Upper lobe of left lung (tissue), 6 donors: ENCODE measurements at regions not wholly inside any gene's neighbourhood (a gene's known extent, or its start where the extent isn't known, plus 50 kb on each side); places are given as distances from the start of the nearest gene placed in this dataset.

Source experiments
- ATAC-seq, 2 donors: fragments of 200-7000 bp; cut with Tn5 transposase; one replicate each; pipeline ENCODE4 v1.9.1; 2022; ENCODE audit warnings: mild to moderate bottlenecking in 2 of 2, moderate library complexity in 2 of 2; ENCODE audit not compliant: low FRiP score in 2 of 2
- DNase-seq, 2 donors: peaks; one replicate each; pipeline ENCODE4 v3.0.0-alpha.2; 2019 to 2020
- H3K27ac ChIP-seq, 4 donors: fragments of 200-600 bp; sonication (generic); one replicate each; pipeline ENCODE4 v1.5.1; 2016 to 2019
- H3K27me3 ChIP-seq, 4 donors: fragments of 200-600 bp; sonication (generic); one replicate each; pipeline ENCODE4 v1.5.1; 2017 to 2019
- H3K36me3 ChIP-seq, 4 donors: fragments of 200-600 bp; sonication (generic); one replicate each; pipeline ENCODE4 v1.5.1; 2016 to 2019
- H3K4me1 ChIP-seq, 4 donors: fragments of 200-600 bp; sonication (generic); one replicate each; pipeline ENCODE4 v1.5.1; 2018 to 2019
- H3K4me3 ChIP-seq, 4 donors: fragments of 200-600 bp; sonication (generic); one replicate each; pipeline ENCODE4 v1.5.1; 2017 to 2019; ENCODE audit warnings: mild to moderate bottlenecking in 2 of 4, moderate library complexity in 1 of 4
- H3K9me3 ChIP-seq, 4 donors: fragments of 200-600 bp; sonication (generic); one replicate each; pipeline ENCODE4 v1.5.1; 2018 to 2019
- EP300 ChIP-seq, 4 donors: sonication (generic); formaldehyde crosslinking; IDR thresholded peaks; one replicate each; pipeline ENCODE4 v1.5.1; 2017; ENCODE audit warnings: antibody characterized with exemption in 4 of 4, control low read depth in 2 of 4
- POLR2A ChIP-seq, 4 donors: fragments of 450-650 bp; IDR thresholded peaks; one replicate each; pipeline ENCODE4 v1.5.1; 2016 to 2017; ENCODE audit warnings: antibody characterized with exemption in 4 of 4, mild to moderate bottlenecking in 2 of 4
- POLR2AphosphoS5 ChIP-seq, 2 donors: sonication (generic); formaldehyde crosslinking; IDR thresholded peaks; one replicate each; pipeline ENCODE4 v1.5.1; 2017; ENCODE audit warnings: antibody characterized with exemption in 2 of 2
- WGBS, 2 donors: methylation state at CpG; one replicate each; pipeline ENCODE4 v1.1.5; 2017 to 2018; 5-methylcytosine and 5-hydroxymethylcytosine counted together
- TF ChIP-seq, protein P1 (sequence below), 6 experiments: fragments of 450-650 bp in 4 of 6; fragments of 200-600 bp in 2 of 6; sonication (generic) in 2 of 6; IDR thresholded peaks; one replicate each; pipeline ENCODE4 v1.5.1; 2016 to 2019; ENCODE audit warnings: antibody characterized with exemption in 6 of 6
- donor health status: DM: no; HTN: no; CAD: no; lungs with moderate emphysema.
- donor health status: DM: no; HTN: yes; CAD: no; lungs with severe emphysema.

DNA sequence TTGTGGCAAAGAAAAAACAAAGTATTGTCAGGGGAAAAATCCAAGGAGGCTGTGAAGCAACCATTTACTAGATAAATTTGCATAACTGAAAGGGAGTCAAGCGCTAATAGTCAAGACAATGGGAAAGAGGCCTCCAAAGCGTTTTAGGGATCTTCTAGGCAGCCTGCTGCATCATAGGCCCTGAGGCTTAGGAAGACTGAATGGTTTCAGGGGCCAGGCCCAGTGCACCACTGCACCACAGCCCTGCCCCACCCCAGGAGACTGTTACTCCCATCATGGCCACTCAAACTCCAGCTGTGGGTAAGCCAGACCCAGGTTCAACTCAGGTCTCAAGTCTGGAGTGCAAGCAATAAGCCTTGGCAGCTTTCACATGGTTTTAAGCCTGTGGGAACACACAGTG is 362.9 kb downstream of the SH3BGRL start:
- ATAC-seq (no peak), DNase-seq (no peak)
- Histone ChIP-seq H3K36me3 (no peaks in the 10 kb centered on the region), H3K27me3 (no peaks in the 10 kb centered on the region), H3K4me1 (no peaks in the 10 kb centered on the region), H3K27ac (no peak overlapping the region), H3K4me3 (no peak overlapping the region), H3K9me3 (no peaks in the 10 kb centered on the region)
- TF ChIP-seq EP300 (IDR thresholded peaks at IDR 0.05) = no peak
- no peak for TF ChIP-seq POLR2A (IDR thresholded peaks at IDR 0.05)
- TF ChIP-seq POLR2AphosphoS5 (IDR thresholded peaks at IDR 0.05) = no peak
- TF ChIP-seq, protein P1, sequence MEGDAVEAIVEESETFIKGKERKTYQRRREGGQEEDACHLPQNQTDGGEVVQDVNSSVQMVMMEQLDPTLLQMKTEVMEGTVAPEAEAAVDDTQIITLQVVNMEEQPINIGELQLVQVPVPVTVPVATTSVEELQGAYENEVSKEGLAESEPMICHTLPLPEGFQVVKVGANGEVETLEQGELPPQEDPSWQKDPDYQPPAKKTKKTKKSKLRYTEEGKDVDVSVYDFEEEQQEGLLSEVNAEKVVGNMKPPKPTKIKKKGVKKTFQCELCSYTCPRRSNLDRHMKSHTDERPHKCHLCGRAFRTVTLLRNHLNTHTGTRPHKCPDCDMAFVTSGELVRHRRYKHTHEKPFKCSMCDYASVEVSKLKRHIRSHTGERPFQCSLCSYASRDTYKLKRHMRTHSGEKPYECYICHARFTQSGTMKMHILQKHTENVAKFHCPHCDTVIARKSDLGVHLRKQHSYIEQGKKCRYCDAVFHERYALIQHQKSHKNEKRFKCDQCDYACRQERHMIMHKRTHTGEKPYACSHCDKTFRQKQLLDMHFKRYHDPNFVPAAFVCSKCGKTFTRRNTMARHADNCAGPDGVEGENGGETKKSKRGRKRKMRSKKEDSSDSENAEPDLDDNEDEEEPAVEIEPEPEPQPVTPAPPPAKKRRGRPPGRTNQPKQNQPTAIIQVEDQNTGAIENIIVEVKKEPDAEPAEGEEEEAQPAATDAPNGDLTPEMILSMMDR (IDR thresholded peaks at IDR 0.05) = no peak
- WGBS, 2 donors = 58 to 67% methylated on average over 2 of the region's 2 CpGs

DNA sequence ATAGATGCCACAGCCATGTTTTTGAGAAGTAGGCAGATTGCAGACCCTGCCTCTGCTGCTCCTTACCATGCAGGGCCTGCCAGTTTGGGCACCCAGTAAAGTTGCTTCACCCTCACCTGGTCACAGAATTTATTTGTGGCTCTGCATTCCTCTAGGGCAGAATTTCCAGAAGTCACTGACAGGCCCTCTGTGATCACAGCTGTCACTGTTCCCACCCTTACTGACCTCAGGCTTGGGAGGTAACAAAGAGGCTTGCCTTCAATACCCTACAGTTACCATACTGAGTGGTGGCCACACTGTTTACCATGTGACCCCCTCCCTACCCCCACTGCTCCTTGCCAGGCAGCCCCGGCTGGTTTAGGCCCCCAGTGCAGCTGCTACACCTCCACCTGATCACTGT is 375.1 kb downstream of the SH3BGRL start:
- Histone ChIP-seq H3K4me1 (no peaks in the 10 kb centered on the region), H3K27me3 (no peaks in the 10 kb centered on the region), H3K36me3 (no peaks in the 10 kb centered on the region), H3K9me3 (no peaks in the 10 kb centered on the region), H3K4me3 (no peak overlapping the region), H3K27ac (no peak overlapping the region)
- TF ChIP-seq, protein P1 (IDR thresholded peaks at IDR 0.05) = no peak
- TF ChIP-seq POLR2AphosphoS5 (IDR thresholded peaks at IDR 0.05) (no peak), POLR2A (IDR thresholded peaks at IDR 0.05) (no peak), EP300 (IDR thresholded peaks at IDR 0.05) (no peak)
- 88% methylated on average over 1 of the region's 1 CpG; no CpG with 5 or more reads in 1 of the 2 donors for WGBS, 2 donors
- no peak for DNase-seq
- ATAC-seq = peak in 1 of 2 donors; percentile 43

DNA sequence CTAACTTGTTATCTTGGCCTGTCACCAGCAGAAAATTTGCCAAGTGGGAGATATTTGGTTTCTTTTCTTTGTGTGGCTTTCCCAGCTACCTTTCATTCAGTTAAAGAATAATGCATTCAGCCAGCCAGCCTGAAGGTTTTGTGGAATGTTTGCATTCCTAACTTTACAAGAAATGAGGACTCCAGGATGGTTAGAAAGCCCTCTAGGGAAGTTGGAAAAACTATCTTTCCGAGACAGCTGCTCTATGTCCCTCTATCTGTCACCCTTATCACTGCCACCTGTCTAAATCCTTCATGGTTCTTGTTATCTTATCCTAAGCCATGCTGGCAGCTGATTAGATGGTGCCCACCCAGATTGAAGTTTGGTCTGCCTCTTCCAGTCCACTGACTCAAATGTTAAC is 384.2 kb downstream of the SH3BGRL start:
- TF ChIP-seq, protein P1 (IDR thresholded peaks at IDR 0.05) = no peak
- no peak for TF ChIP-seq POLR2AphosphoS5 (IDR thresholded peaks at IDR 0.05)
- TF ChIP-seq EP300 (IDR thresholded peaks at IDR 0.05) = no peak
- no peak for TF ChIP-seq POLR2A (IDR thresholded peaks at IDR 0.05)
- ATAC-seq = no peak
- Histone ChIP-seq H3K9me3 (no peaks in the 10 kb centered on the region), H3K4me1 (no peaks in the 10 kb centered on the region), H3K36me3 (no peaks in the 10 kb centered on the region), H3K27ac (no peak overlapping the region), H3K27me3 (no peaks in the 10 kb centered on the region), H3K4me3 (no peak overlapping the region)
- 0 to 50% methylated on average over 1 of the region's 1 CpG for WGBS, 2 donors
- DNase-seq = no peak

DNA sequence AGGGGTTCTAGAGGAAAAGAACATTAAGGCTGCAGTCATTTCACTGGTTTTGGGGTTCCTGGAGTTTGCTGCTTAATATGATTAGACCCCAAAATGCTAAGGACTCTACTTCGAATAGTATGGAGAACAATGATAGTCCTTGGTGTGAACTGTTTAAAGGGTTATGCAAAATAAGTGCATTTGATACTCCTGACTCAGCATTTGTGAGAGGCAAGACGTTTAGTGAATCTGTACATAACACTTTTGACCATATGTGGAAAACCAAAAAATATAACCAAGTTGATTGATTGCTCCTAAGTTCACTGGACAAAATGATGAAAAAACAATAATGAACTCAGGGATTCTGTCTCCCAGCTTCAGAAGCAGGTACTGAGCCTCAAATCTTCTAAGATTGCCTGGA is 414.1 kb downstream of the SH3BGRL start:
- Histone ChIP-seq H3K4me3 (no peak overlapping the region), H3K9me3 (no peaks in the 10 kb centered on the region), H3K27me3 (no peaks in the 10 kb centered on the region), H3K4me1 (no peaks in the 10 kb centered on the region), H3K27ac (no peak overlapping the region), H3K36me3 (no peaks in the 10 kb centered on the region)
- TF ChIP-seq, protein P1 (IDR thresholded peaks at IDR 0.05) = no peak
- TF ChIP-seq POLR2AphosphoS5 (IDR thresholded peaks at IDR 0.05) (no peak), EP300 (IDR thresholded peaks at IDR 0.05) (no peak), POLR2A (IDR thresholded peaks at IDR 0.05) (no peak)
- DNase-seq = no peak
- 37 to 46% methylated on average over 2 of the region's 2 CpGs for WGBS, 2 donors
- no peak for ATAC-seq

DNA sequence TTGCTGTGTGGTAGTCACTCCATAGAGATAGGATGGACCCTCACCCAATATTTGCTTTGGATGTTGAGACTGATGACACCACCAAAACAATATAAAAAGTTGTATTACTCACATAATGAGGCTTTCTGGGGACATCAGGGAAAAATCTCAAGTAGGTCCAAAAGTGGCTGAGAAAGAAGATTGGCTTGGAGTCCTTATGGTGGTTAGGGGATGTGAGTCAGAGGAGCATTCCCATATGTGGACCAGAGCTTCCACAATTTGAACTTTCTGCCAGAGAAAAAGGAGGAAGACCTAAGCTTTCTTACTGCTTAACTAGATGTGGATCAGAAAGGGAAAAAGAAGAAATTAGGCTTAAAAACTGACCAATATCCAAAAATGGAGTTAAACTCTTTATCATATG is 460.5 kb downstream of the SH3BGRL start:
- no peak for TF ChIP-seq POLR2A (IDR thresholded peaks at IDR 0.05)
- no peak for TF ChIP-seq EP300 (IDR thresholded peaks at IDR 0.05)
- TF ChIP-seq, protein P1 (IDR thresholded peaks at IDR 0.05) = no peak
- no peak for TF ChIP-seq POLR2AphosphoS5 (IDR thresholded peaks at IDR 0.05)
- no peak for DNase-seq
- Histone ChIP-seq H3K9me3 (no peaks in the 10 kb centered on the region), H3K36me3 (no peaks in the 10 kb centered on the region), H3K27me3 (no peaks in the 10 kb centered on the region), H3K27ac (no peak overlapping the region), H3K4me3 (no peak overlapping the region), H3K4me1 (no peaks in the 10 kb centered on the region)
- ATAC-seq = no peak
